Tibial artery (tissue), 4 donors: ENCODE measurements at regions not wholly inside any gene's neighbourhood (a gene's known extent, or its start where the extent isn't known, plus 50 kb on each side); places are given as distances from the start of the nearest gene placed in this dataset.

Experiments used
- DNase-seq, 2 donors: peaks; one replicate each; pipeline ENCODE4 v3.0.0-alpha.2; 2019
- H3K27ac ChIP-seq, 2 donors: fragments of 200-600 bp; sonication (generic) in 1 of 2; 1 replicate in 1 of 2; 2 replicates in 1 of 2; pipeline ENCODE4 v1.5.1; 2018 to 2019; ENCODE audit warnings: mild to moderate bottlenecking in 1 of 2
- H3K27me3 ChIP-seq, 2 donors: fragments of 200-600 bp; sonication (generic) in 1 of 2; one replicate each; pipeline versions ENCODE4 v1.5.1 to v1.6.0; 2016 to 2019
- H3K36me3 ChIP-seq, 3 donors: fragments of 200-600 bp; sonication (generic) in 2 of 3; one replicate each; pipeline ENCODE4 v1.5.1; 2016 to 2019; ENCODE audit warnings: mild to moderate bottlenecking in 2 of 3
- H3K4me1 ChIP-seq, 4 donors: fragments of 200-600 bp; sonication (generic) in 2 of 4; 1 replicate in 3 of 4; 2 replicates in 1 of 4; pipeline ENCODE4 v1.5.1; 2016 to 2019
- H3K4me3 ChIP-seq, 2 donors: fragments of 200-600 bp; sonication (generic) in 1 of 2; 1 replicate in 1 of 2; 2 replicates in 1 of 2; pipeline ENCODE4 v1.5.1; 2018 to 2019; ENCODE audit warnings: mild to moderate bottlenecking in 2 of 2
- H3K9me3 ChIP-seq, 3 donors: fragments of 200-600 bp; sonication (generic) in 1 of 3; one replicate each; pipeline ENCODE4 v1.5.1; 2016 to 2019
- CTCF ChIP-seq, 2 experiments: fragments of 200-600 bp in 1 of 2; fragments of 450-650 bp in 1 of 2; IDR thresholded peaks; one replicate each; pipeline ENCODE4 v1.5.1; 2017 to 2019; ENCODE audit warnings: antibody characterized with exemption in 2 of 2, mild to moderate bottlenecking in 1 of 2, moderate library complexity in 1 of 2
- intact Hi-C: fragments of 100-400 bp; cut with DNase I; formaldehyde crosslinking; loops from one replicate; pipeline ENCODE4 v1.15.0; 2023; ENCODE audit warnings: low total_unique reads

DNA sequence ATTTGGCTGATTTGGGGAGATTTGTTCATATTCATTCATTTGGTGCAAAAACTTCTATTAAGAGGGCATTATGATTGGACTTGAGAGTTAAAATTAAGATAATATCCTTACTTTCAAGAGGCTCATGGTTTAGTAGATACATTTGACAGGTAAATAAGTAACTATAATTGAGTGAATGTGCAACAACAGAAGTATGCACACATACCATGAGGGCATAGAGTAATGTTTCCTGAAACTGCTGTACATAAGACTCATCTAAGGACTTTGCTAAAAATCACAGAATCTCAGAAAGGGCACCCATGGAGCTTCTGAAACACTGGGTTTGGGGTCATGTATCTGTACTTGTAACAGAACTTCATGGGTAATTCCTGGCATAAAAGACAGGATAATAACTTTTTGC lies 70.1 kb upstream of the PPP2R2B start:
- Histone ChIP-seq H3K4me3 (no peak overlapping the region), H3K27ac (no peak overlapping the region), H3K36me3 (no peaks in the 10 kb centered on the region), H3K27me3 (no peaks in the 10 kb centered on the region), H3K4me1 (peaks cover 0 to 4% (median 0%) of the 10 kb centered on the region in 4 donors), H3K9me3 (no peaks in the 10 kb centered on the region)
- intact Hi-C loops: no loop called here
- DNase-seq: no peak
- TF ChIP-seq CTCF (IDR thresholded peaks at IDR 0.05): no peak

- intact Hi-C loops: no loop called here
- no peak for DNase-seq
- H3K4me3 ChIP-seq: no peak overlapping the region
- TF ChIP-seq CTCF (IDR thresholded peaks at IDR 0.05): no peak
- H3K27me3 ChIP-seq: no peaks in the 10 kb centered on the region
- H3K36me3 ChIP-seq: no peaks in the 10 kb centered on the region
- no peaks in the 10 kb centered on the region for H3K4me1 ChIP-seq
- H3K27ac ChIP-seq: no peak overlapping the region
- H3K9me3 ChIP-seq: no peaks in the 10 kb centered on the region
Measured at GRCh38 chr5:146952168-146952567, 73.6 kb upstream of the PPP2R2B start.

GRCh38 chr5:146956217-146956616 lies 77.7 kb upstream of the PPP2R2B start:
- intact Hi-C loops: no loop called here
- no peak overlapping the region for H3K4me3 ChIP-seq
- no peak overlapping the region for H3K27ac ChIP-seq
- no peaks in the 10 kb centered on the region for H3K27me3 ChIP-seq
- H3K36me3 ChIP-seq: no peaks in the 10 kb centered on the region
- TF ChIP-seq CTCF (IDR thresholded peaks at IDR 0.05): no peak
- no peaks in the 10 kb centered on the region for H3K4me1 ChIP-seq
- DNase-seq: no peak
- no peaks in the 10 kb centered on the region for H3K9me3 ChIP-seq

DNA sequence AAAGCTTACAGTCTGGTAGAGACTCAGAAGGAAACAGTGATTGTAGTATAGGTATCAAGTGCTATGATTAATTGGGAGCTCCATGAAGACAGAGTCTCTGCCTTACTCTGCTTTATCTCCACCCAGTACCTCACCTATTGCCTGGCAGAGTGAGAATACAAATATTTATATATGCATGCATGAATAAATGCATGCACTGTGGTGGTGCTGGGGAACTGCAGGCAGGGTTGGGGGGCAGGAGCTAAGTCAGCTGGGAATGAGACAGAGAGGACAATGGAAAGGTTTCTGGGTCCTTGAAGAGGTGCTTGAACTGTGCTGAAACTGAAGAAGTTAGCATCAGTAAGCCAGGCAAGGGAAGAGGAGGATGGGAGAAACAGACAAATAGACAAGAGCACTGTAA lies 80.8 kb upstream of the PPP2R2B start:
- DNase-seq: no peak
- H3K4me3 ChIP-seq: no peak overlapping the region
- H3K4me1 ChIP-seq: no peaks in the 10 kb centered on the region
- no peak for TF ChIP-seq CTCF (IDR thresholded peaks at IDR 0.05)
- no peaks in the 10 kb centered on the region for H3K27me3 ChIP-seq
- H3K9me3 ChIP-seq: no peaks in the 10 kb centered on the region
- no peak overlapping the region for H3K27ac ChIP-seq
- no peaks in the 10 kb centered on the region for H3K36me3 ChIP-seq
- intact Hi-C loops: no loop called here

DNA sequence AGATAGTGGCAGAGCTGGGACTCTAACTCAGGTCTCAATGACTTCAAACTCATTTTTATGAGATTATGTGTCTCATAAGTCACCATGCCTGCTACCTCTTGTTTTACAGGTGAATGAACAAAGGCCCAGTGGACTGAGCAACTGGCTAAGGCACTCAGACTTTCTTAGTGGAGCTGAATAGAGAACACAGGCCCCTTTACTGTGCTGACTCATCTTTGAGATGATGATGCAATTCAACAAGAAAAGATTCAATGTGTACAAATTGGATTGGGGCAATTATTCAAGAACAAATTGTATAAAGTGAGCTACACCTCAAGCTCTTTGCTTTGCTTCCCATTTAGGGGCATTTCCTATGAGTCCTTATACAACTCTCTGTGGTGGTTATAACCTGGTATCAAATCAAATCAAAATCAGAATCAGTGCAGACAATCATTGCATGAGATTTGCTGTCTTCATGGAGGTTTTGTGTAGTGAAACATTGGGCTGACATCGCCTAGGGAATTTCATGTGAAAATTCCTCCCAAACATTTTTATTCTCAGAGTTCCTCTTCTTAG lies 84.3 kb upstream of the PPP2R2B start:
- TF ChIP-seq CTCF (IDR thresholded peaks at IDR 0.05): no peak
- no peak for DNase-seq
- Histone ChIP-seq H3K4me3 (no peak overlapping the region), H3K27ac (no peak overlapping the region), H3K27me3 (no peaks in the 10 kb centered on the region), H3K36me3 (no peaks in the 10 kb centered on the region), H3K4me1 (peaks cover 0 to 25% (median 14%) of the 10 kb centered on the region in 4 donors), H3K9me3 (no peaks in the 10 kb centered on the region)
- intact Hi-C loops: loop anchor here (10.0 kb wide), 1 partner anchor 232 kb away; no protein-coding TSS in a partner anchor
